Left ventricle myocardium inferior (tissue), 1 donor: ENCODE measurements at regions not wholly inside any gene's neighbourhood (a gene's known extent, or its start where the extent isn't known, plus 50 kb on each side); places are given as distances from the start of the nearest gene placed in this dataset.

Experiments
- DNase-seq: peaks from one replicate; pipeline ENCODE4 v3.0.0-alpha.2; 2020
- H3K27ac ChIP-seq: fragments of 200-600 bp; replicated peaks from 2 replicates; pipeline ENCODE4 v1.8.0; 2021
- H3K27me3 ChIP-seq: fragments of 200-600 bp; 2 replicates; pipeline ENCODE4 v1.8.0; 2021; ENCODE audit warnings: low read depth
- H3K36me3 ChIP-seq: fragments of 200-600 bp; 2 replicates; pipeline ENCODE4 v1.8.0; 2021
- H3K4me1 ChIP-seq: fragments of 200-600 bp; 2 replicates; pipeline ENCODE4 v1.8.0; 2021
- H3K4me3 ChIP-seq: fragments of 200-600 bp; 2 replicates; pipeline ENCODE4 v1.8.0; 2021; ENCODE audit warnings: mild to moderate bottlenecking, moderate library complexity
- H3K9me3 ChIP-seq: fragments of 200-600 bp; replicated peaks from 2 replicates; pipeline ENCODE4 v1.8.0; 2021
- CTCF ChIP-seq: fragments of 200-600 bp; IDR thresholded peaks from 2 replicates; pipeline ENCODE4 v1.8.0; 2021; ENCODE audit warnings: antibody characterized with exemption, mild to moderate bottlenecking, borderline replicate concordance
- intact Hi-C: fragments of 100-400 bp; cut with micrococcal nuclease; formaldehyde crosslinking; loops from one replicate; pipeline ENCODE4 v1.11.0; 2022
- donor health status: DM: no; HTN: yes; CAD: no; lungs with severe emphysema.

DNA sequence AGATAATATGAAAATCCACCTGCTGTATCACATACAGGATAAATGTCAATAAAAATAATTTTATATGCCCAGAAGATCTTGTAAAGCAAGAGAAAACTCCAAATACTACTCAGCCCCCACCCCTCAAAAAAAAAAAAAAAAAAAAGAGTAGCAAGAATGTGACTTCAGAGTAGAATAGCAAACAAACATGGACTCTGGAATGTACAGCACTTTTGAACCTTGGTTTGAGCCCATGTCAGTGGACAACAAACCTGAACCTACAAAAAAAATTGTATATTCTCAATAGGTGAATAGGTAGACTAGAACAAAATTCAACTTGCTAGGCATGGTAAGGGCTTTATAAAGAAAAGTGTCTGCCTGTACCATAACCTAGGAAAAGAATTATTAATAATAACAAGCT lies 428.0 kb downstream of the SLITRK6 start:
- Histone ChIP-seq H3K4me1 (no peaks in the 10 kb centered on the region), H3K9me3 (no peaks in the 10 kb centered on the region), H3K27me3 (no peaks in the 10 kb centered on the region), H3K4me3 (no peak overlapping the region), H3K36me3 (no peaks in the 10 kb centered on the region), H3K27ac (no peak overlapping the region)
- intact Hi-C loops, result no loop called here
- DNase-seq, result no peak
- no peak for TF ChIP-seq CTCF

DNA sequence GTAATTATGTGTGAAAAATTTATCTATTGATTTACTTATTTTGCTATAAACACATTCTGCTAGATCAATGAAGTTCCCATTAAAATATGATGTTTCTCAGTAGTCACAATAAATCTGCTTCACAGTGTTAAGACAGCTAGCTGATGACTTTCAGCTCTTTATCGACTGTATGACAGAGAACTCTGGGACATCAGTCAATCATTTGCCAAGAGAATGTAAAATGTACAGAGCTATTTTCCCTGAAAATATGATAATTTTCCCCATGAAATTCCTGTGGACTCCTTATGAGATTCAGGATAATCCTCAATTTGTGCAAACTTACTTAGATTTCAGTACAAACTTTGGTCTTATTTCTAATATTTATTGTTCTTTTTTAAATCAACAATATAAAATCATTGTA lies 430.5 kb downstream of the SLITRK6 start:
- no peak for TF ChIP-seq CTCF
- Histone ChIP-seq H3K27me3 (no peaks in the 10 kb centered on the region), H3K4me3 (no peak overlapping the region), H3K27ac (no peak overlapping the region), H3K36me3 (no peaks in the 10 kb centered on the region), H3K9me3 (peaks cover 11% of the 10 kb centered on the region), H3K4me1 (no peaks in the 10 kb centered on the region)
- intact Hi-C loops, result no loop called here
- no peak for DNase-seq

GRCh38 chr13:85367887-85368286 lies 431.3 kb downstream of the SLITRK6 start:
- DNase-seq, result no peak
- H3K9me3 ChIP-seq, result peaks cover 17% of the 10 kb centered on the region
- no peaks in the 10 kb centered on the region for H3K36me3 ChIP-seq
- H3K27ac ChIP-seq, result no peak overlapping the region
- TF ChIP-seq CTCF, result no peak
- H3K4me1 ChIP-seq, result no peaks in the 10 kb centered on the region
- intact Hi-C loops, result no loop called here
- H3K27me3 ChIP-seq, result no peaks in the 10 kb centered on the region
- no peak overlapping the region for H3K4me3 ChIP-seq

- intact Hi-C loops, result no loop called here
- no peak overlapping the region for H3K27ac ChIP-seq
- H3K27me3 ChIP-seq, result no peaks in the 10 kb centered on the region
- peaks cover 18% of the 10 kb centered on the region for H3K9me3 ChIP-seq
- TF ChIP-seq CTCF, result no peak
- no peak overlapping the region for H3K4me3 ChIP-seq
- H3K4me1 ChIP-seq, result no peaks in the 10 kb centered on the region
- DNase-seq, result no peak
- no peaks in the 10 kb centered on the region for H3K36me3 ChIP-seq
Measured at GRCh38 chr13:85366759-85367417, 432.3 kb downstream of the SLITRK6 start.

- no peaks in the 10 kb centered on the region for H3K4me1 ChIP-seq
- no peak for DNase-seq
- H3K36me3 ChIP-seq, result no peaks in the 10 kb centered on the region
- H3K27me3 ChIP-seq, result no peaks in the 10 kb centered on the region
- no peak overlapping the region for H3K4me3 ChIP-seq
- H3K27ac ChIP-seq, result no peak overlapping the region
- no peak for TF ChIP-seq CTCF
- H3K9me3 ChIP-seq, result peaks cover 27% of the 10 kb centered on the region
- intact Hi-C loops, result no loop called here
Measured at GRCh38 chr13:85363504-85363903, 435.7 kb downstream of the SLITRK6 start.
